Tongue (tissue), 1 donor: ENCODE measurements at regions not wholly inside any gene's neighbourhood (a gene's known extent, or its start where the extent isn't known, plus 50 kb on each side); places are given as distances from the start of the nearest gene placed in this dataset.
"Not testable (repeated sequence)": the region's sequence is repeated elsewhere in the genome, so short reads cannot be mapped to it uniquely, and the experiment has no call there.

Experiments
- DNase-seq: peaks from one replicate; pipeline ENCODE4 v3.0.0-alpha.2; 2015

GRCh38 chr7:46754140-46754720, 827.7 kb downstream of the TNS3 start:
- DNase-seq, result no peak

DNA sequence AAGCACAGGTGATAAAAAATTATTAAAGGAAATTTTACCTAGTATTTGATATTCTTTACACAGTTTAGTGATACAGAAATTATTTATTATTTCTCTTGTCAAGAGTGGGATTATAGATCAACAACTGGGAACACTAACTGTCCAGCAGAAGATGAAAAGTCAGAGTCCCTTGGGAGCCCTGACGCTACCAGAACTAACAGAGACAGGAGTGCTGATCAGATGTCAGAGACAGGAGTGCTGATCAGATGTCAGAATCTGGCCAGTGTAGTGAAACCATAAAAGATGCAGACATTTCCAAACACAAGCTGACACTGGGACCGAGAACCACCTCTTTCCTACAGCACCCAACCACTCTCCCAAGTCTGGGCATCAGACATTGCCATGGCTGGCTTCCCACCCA, 828.2 kb downstream of the TNS3 start:
- DNase-seq, result no peak

DNA sequence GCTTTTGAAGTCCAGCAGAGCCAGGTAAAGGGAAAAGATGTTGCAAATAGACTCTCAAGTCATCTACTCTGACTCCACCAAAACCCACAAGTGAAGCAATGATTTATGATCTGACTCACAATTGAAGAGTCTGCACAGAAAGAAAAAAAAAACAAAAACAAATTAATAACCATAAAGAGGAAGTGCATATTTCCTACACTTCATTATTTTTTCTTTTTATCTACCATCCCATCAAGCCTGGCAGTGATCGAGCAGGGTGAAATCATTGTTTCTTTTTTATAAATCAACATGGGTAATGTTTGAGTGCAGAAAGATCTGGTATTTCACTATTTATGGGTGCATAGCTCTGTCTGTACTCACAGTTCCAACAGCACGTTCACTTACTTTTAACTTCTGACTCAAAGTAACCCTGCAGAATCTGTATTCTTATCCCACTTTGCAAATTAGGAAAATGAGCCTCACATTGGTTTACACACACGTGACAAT, 829.0 kb downstream of the TNS3 start:
- no peak for DNase-seq

- DNase-seq, result not testable (repeated sequence)
Observed at GRCh38 chr7:46751927-46752723, 829.8 kb downstream of the TNS3 start.

- no peak for DNase-seq
Observed at GRCh38 chr7:46751471-46751870, 830.4 kb upstream of the IGFBP3 start.

GRCh38 chr7:46750321-46750865, 829.3 kb upstream of the IGFBP3 start:
- no peak for DNase-seq

DNA sequence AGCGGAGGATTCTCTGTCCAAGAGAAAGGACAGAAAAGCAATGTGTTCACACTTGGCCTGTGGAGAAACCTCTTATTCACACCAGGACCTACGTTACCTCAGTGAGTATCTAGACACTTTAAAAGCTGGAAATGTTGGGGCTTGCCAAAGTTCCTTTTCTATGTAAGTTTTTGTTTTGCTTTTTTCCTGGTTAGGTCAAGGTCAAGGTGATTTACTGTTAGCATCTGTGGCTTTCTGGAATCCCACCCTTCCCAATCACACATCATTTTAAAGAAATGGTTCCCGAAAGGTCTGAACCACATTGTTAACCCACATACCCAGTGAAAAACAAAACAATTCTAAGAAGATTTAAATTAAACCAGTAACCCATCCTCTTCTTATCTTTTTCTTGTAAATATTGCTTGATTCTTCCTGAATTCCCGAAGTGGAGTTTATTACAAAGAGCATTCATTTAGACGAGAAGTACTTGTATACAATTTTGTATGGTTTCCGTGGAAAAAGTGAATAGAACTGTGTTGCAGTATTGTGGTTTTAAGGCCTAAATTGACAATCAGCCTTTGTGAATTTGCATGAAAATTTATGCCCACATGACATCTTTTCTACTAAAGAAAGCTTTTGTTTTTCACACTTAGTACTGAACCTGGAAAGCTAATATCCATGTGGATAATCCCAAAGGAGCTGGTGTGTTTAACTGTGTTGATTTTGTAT, 827.0 kb upstream of the IGFBP3 start:
- no peak for DNase-seq

GRCh38 chr7:46746695-46747687, 825.9 kb upstream of the IGFBP3 start:
- DNase-seq, result no peak

DNA sequence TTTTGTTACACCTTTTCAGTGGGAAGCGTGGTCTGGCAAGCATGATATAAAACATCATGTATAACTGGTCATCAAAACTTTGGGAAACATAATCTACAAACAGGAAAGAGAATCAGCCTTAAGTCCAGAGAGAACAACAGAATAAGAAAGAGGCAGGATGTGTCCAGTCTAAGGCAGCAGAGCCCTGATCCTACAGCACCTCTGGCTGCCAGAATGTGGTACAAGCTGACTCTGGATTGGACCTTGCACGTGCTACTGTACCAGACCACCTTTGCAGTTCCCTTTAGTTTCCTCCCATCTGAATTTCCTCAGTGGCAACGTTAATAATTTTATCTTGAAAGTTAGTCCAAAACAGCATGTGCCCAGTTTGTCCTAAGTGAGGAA, 824.6 kb upstream of the IGFBP3 start:
- no peak for DNase-seq

DNA sequence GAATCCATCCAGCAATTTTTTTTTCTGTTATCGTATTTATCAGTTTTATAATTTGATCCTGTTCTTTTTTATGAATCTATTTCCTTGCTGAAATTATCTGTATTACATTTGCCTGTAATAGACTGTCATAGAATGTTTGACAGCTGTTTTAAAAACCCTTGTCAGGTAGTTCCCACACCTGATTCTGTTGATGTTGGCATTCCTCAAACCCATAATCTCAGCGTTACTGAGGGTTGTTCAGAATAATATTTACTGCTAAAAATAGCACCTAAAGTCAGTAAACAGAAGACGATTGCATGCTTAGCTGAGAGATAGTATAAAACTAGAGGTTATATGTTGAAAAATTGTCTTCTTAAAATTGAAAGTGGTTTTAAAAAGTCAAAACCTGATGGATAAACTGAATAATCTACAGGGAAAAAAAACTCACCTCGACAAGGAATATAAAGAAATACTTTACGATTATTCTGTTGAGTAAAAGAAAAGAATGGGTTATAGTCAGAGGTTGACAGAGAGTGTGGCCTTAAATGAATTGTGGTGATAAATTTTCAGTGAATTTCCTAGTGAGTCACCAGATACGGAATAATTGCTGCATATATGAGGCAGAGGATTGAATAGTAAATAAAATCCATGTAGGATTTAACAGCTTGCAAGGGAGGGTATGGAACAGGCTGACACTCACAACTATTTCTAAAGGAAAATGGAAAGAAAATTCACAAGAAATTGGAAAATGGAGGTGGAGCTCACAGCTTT, 824.1 kb upstream of the IGFBP3 start:
- DNase-seq, result no peak

DNA sequence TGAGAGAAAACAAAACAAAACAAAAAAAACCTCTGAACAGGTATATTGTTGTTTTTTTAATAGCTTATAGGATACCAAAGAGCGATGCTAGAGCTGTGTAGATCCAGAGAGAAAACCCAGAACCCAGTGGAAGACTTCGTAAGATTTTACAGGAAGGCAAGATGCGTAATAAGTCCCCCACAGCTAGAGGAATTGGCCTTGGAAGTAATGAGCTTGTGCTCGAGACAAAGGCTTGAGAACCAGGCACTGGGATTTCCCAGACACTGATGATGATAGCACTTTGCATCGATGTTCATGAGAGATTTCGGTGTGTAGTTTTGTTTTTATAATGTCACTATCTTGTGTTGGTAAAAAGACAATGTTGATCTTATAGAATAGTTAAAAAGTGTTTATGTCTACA, 821.5 kb upstream of the IGFBP3 start:
- DNase-seq, result peak; percentile 22

- peak; percentile 49 for DNase-seq
Observed at GRCh38 chr7:46741938-46742540, 821.0 kb upstream of the IGFBP3 start.

GRCh38 chr7:46741181-46741580, 820.1 kb upstream of the IGFBP3 start:
- no peak for DNase-seq

- peak; percentile 38 for DNase-seq
Observed at GRCh38 chr7:46739518-46740234, 818.6 kb upstream of the IGFBP3 start.

- no peak for DNase-seq
Observed at GRCh38 chr7:46738796-46739195, 817.7 kb upstream of the IGFBP3 start.

DNA sequence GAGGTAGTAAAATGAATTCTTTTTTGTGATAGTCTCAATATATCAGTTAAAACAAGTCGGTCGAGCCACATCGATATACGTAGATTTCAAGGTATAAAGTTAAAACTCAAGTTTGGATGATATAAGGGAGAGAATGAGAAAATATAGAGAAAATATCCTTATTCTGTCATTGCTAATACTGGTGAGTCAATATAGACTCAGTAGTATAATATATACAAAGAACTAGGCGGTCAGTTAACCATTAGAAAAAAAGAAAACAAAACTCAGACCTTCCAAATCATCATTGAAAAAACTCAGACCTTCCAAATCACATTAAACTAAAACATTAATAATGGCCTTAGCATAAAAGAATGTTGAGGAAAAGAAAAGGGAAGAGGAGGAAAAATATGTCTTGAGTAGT, 817.1 kb upstream of the IGFBP3 start:
- no peak for DNase-seq

- no peak for DNase-seq
Observed at GRCh38 chr7:46725838-46726237, 804.8 kb upstream of the IGFBP3 start.

- no peak for DNase-seq
Observed at GRCh38 chr7:46725136-46725535, 804.1 kb upstream of the IGFBP3 start.

DNA sequence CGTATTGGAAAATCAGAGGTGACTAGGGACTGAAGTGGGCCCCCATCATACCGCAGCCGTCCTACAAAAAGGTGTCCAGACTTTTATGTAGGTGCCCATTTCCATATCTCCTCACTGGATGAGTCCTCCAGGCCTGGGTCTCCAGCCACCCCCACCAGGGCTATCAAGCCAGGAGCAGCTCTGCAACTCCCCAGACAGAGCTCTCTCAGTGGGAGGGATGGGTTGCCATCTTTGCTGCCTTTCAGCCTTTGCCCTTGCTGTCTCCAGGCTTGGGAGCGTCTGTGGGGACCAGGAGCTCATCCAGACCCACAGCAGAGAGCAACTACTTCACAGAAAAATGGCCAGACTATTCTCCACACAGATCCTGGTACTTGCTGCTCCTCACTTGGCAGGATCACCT, 802.7 kb upstream of the IGFBP3 start:
- no peak for DNase-seq

- no peak for DNase-seq
Observed at GRCh38 chr7:46723003-46723402, 801.9 kb upstream of the IGFBP3 start.
